GM18867 (cell line): ENCODE measurements at regions not wholly inside any gene's neighbourhood (a gene's known extent, or its start where the extent isn't known, plus 50 kb on each side); places are given as distances from the start of the nearest gene placed in this dataset.

Experiments
- ATAC-seq: cut with Tn5 transposase; IDR thresholded peaks from one replicate; pipeline ENCODE4 v1.9.1; 2021; ENCODE audit warnings: mild to moderate bottlenecking, moderate library complexity; ENCODE audit not compliant: unreplicated experiment

GRCh38 chr20:40769677-40770285, 80.7 kb upstream of the MAFB start:
- ATAC-seq, result no peak

- no peak for ATAC-seq
Measured at GRCh38 chr20:40770564-40771307, 81.7 kb upstream of the MAFB start.

GRCh38 chr20:40771308-40771610, 82.2 kb upstream of the MAFB start:
- no peak for ATAC-seq

- no peak for ATAC-seq
Measured at GRCh38 chr20:40771848-40772511, 82.9 kb upstream of the MAFB start.

- ATAC-seq, result no peak
Measured at GRCh38 chr20:40773376-40773775, 84.3 kb upstream of the MAFB start.

DNA sequence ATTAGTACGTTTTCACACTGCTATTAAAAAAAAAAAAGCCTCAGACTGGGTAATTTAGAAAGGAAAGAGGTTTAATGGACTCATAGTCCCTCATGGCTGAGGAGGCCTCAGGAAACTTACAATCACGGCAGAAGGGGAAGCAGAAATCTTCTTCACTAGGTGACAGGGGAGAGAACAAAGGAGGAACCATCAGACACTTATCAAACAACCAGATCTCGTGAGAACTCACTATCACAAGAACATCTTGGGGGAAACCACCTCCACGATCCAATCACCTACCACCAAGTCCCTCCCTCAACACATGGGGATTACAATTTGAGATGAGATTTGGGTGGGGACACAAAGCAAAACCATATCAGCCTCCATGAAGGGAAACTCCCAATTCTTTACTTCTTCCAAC, 85.2 kb upstream of the MAFB start:
- ATAC-seq, result no peak

- ATAC-seq, result no peak
Measured at GRCh38 chr20:40775561-40776146, 86.6 kb upstream of the MAFB start.

- no peak for ATAC-seq
Measured at GRCh38 chr20:40776466-40777457, 87.7 kb upstream of the MAFB start.

GRCh38 chr20:40777653-40778052, 88.6 kb upstream of the MAFB start:
- no peak for ATAC-seq

DNA sequence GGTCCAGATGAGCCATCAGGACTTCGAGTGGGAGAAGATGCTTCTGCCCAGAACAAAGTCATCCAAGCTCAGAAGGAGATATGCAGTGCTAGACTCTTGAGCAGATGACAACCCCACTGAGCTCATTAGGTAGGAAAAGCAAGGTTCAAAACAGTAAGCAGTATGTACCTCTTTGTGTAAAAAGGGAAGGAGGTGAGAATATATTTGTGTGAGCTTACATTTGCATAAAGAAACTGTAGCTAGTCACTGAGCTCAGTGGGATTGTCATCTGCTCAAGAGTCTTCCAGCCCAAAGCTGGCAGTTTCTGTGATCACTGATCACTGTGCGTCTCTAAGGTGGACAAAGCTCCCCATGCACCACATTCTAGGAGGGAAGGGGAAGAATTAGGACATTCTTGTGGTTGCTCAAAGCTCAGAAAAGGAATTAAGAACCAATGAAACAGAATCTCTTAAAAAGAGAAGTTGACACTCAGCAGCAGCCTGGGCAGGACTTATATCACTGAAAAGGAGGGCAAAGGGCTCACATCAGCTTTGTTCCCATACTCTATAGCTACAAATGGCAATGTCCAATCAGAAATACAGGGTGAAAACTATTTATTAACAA, 90.0 kb upstream of the MAFB start:
- ATAC-seq, result no peak

DNA sequence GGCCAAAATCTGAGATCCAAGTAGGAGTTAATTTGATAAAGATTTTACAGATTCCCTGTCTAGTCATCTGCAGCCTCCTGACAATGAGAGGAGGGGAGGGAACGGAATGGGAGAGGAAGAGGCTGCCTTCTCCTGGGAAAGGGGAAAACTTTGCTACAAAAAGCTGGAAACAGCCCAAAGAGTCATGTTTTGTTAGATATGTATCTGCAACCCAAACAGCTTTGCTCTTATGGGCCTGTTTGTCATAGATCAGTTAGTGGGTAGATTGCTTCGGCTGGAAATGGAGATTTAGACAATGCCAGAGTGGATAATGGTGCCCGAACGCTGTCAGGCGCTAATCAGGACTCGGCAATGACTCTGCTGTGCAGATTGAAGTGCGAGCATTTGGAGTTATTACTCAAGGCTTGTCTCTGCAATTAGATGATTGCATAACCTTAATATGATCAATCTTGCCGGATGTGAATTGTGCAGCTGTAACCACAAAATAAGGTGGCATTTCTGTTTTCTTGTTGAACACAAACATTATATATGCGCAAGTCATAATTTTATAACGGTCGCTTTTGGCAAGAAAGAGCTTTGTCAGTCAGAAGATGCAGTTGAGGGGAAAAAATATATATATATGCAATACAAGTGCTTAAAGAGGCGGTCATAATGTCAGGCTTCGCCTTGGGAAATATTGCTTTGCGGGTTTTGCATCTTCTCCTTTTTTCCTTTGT, 92.4 kb upstream of the MAFB start:
- no peak for ATAC-seq

DNA sequence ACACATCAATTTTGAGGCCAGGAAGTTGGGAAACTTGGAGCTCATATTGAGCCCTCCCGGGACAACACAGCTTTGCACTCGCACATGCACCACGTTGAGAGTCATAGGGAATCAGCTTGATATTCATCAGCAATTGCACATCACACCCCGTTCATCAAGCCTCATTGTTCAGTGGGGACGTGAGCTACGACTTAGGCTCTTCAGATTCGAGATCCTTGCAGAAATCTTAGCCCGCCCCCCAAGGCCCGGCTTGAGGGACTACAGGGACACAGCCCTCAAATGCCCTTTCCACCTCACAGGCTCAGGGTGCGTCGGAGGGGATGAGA, 93.0 kb upstream of the MAFB start:
- ATAC-seq, result no peak

GRCh38 chr20:40785346-40785745, 96.3 kb upstream of the MAFB start:
- no peak for ATAC-seq

DNA sequence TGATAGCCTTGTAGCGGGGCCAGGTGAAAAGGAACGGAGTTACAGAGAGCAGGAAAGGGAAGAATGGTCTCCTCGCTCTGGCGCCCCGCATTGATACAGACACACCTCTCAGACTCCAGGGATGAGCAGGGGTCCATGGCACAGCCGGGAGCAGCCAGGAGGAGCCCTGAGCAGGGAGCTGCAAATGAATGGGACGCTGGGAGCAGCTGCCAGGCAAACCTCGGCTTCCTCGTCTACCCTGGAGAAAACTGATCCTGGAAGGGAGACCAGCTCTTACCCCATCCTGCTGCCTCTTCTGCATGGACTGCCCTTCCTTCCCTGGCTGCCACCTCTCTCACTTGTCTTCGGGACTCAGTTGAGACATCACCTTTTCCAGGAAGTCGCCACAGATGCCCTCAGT, 97.3 kb upstream of the MAFB start:
- ATAC-seq, result no peak

GRCh38 chr20:40787941-40788340, 98.9 kb upstream of the MAFB start:
- no peak for ATAC-seq

GRCh38 chr20:40797425-40797824, 108.4 kb upstream of the MAFB start:
- ATAC-seq, result no peak

- ATAC-seq, result no peak
Measured at GRCh38 chr20:40798066-40798465, 109.0 kb upstream of the MAFB start.

- no peak for ATAC-seq
Measured at GRCh38 chr20:40802886-40803285, 113.8 kb upstream of the MAFB start.

- ATAC-seq, result no peak
Measured at GRCh38 chr20:40803381-40803780, 114.3 kb upstream of the MAFB start.

DNA sequence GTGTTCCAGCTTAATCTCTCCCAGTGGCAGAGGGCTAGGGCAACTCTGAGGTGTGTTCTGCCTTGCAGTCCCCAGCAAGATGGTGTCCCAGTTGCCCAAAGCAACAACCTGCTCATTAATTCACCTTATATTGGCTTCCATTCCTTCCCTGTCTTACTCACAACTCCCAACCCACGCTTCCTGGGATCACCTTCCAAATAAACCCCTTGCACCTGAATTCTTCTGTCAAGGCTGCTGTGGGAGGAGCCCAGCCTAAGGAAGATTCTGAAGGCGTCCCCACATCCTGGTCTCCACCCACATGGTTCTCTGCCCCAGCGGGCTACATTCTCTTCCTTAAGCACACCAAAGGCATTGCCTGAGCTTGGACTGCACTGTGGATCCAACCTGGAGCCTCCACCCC, 116.6 kb upstream of the MAFB start:
- ATAC-seq, result no peak
